ENCODE measurements at regions not wholly inside any gene's neighbourhood (a gene's known extent, or its start where the extent isn't known, plus 50 kb on each side); places are given as distances from the start of the nearest gene placed in this dataset.

DNA sequence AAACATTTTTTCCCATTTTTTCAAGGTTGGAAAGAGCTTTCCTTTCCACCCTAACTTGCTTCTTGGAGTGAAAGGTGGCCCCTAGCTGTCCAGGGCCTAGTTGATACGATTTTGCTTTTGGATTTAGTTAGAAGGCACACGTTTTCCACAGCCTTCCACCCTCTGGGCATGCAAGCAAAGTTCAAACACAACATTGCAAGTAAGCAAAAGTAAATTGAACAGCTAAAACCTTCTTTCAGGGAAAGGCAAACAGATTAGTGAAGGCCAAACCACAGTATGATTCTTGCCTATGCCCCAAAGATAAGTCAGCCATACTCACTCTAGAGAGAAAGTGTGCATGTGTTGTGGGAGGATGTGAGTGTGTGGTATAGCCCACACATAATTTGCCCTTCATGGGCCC, 273.7 kb upstream of the KLHL29 start:
- DNase-seq (ENCODE audit: extremely low spot score): no peak
- H3K4me3 ChIP-seq (ENCODE audit: low read depth, low read length): no peak overlapping the region
- WGBS: 68% methylated on average over 2 of the region's 2 CpGs
- no peak overlapping the region for H3K27ac ChIP-seq (ENCODE audit: low read depth)
- H3K4me1 ChIP-seq (ENCODE audit: insufficient read depth): no peaks in the 10 kb centered on the region
- H3K36me3 ChIP-seq (ENCODE audit: insufficient read depth): no peaks in the 10 kb centered on the region

DNA sequence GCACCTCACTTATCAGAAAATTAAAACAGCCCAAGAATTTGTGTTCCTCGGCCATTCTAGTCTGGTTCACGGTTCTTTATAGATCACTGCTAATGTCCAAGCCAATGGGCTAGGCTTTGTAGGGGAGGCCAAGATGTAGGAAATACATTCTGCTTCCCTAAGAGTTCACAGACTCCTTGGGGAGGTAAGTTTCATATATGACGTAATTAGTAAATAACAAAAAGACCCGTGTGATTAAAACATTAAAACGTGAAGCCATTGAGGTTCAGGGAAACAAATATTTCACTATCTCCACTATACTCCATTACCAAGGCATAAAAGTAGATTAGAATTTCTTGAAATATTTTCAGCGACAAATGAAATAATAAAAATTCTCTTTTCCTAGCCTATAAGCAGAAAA, 272.5 kb upstream of the KLHL29 start:
- no peak for DNase-seq (ENCODE audit: extremely low spot score)
- H3K4me1 ChIP-seq (ENCODE audit: insufficient read depth): no peaks in the 10 kb centered on the region
- H3K4me3 ChIP-seq (ENCODE audit: low read depth, low read length): no peak overlapping the region
- 95% methylated on average over 6 of the region's 6 CpGs for WGBS
- H3K36me3 ChIP-seq (ENCODE audit: insufficient read depth): no peaks in the 10 kb centered on the region
- H3K27ac ChIP-seq (ENCODE audit: low read depth): no peak overlapping the region

DNA sequence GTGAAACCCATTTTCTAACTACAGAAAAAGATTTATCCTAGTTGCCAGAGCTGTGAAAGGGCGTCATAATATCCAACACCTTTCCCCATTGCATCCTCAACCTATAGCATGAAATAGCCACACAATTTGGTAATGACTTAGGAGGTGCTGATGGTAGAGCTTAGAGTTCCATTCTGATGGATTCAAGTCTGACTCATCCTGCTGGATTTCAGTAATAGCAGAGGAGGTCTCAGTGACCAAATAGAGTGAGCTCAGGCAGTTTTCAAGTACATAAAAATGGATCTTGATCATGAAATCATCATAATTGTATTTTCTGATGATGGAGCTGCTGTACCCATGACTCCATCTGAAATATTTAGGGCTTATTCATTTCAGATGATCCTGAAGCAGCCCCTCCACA, 270.7 kb upstream of the KLHL29 start:
- Histone ChIP-seq H3K4me1 (ENCODE audit: insufficient read depth) (no peaks in the 10 kb centered on the region), H3K36me3 (ENCODE audit: insufficient read depth) (no peaks in the 10 kb centered on the region), H3K4me3 (ENCODE audit: low read depth, low read length) (no peak overlapping the region), H3K27ac (ENCODE audit: low read depth) (no peak overlapping the region)
- WGBS: 78% methylated on average over 1 of the region's 1 CpG
- DNase-seq (ENCODE audit: extremely low spot score): no peak

DNA sequence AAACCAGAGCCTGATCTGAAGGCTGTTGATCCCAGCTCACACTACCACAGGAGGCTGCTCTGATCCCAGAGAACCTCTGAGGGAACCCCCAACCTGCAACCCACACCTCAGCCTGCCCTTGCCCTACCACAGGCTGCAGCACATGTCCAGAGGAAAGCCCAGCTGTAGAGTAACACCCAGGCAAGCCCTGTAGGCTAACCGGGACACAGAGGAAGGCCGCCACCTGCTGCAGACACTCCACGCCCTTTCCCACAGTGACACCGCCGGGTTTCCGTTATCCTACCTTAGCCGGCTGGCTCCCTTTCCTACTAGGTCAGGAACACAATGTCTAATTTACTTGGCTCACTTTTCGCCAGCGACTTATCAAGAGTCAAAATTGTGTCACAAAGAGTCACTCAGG, 266.7 kb upstream of the KLHL29 start:
- H3K4me1 ChIP-seq (ENCODE audit: insufficient read depth): no peaks in the 10 kb centered on the region

DNA sequence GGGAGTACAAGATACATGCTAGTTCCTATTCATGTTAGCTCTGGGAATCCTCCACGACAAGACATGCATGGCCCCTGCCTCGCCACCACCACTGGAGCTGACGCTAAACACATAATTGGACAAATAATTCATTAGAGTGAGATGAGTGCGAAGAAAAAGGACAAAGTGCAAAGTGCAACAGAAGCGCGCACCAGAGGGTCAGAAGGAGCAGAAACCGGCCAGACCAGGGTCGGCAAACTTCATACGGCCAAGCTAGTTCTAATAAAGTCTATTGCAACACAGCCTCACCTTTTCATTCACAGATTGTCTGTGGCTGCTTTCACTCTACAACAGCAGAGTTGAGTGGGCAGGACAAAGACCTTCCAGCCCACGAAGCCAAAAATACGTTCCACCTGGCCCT, 266.1 kb upstream of the KLHL29 start:
- Histone ChIP-seq H3K27ac (ENCODE audit: low read depth) (no peak overlapping the region), H3K4me3 (ENCODE audit: low read depth, low read length) (no peak overlapping the region), H3K4me1 (ENCODE audit: insufficient read depth) (no peaks in the 10 kb centered on the region), H3K36me3 (ENCODE audit: insufficient read depth) (no peaks in the 10 kb centered on the region)
- DNase-seq (ENCODE audit: extremely low spot score): no peak
- WGBS: 94% methylated on average over 11 of the region's 11 CpGs

More for the DNA sequence above, 266.7 kb upstream of the KLHL29 start:
- H3K27ac ChIP-seq (ENCODE audit: low read depth): no peak overlapping the region
- 97% methylated on average over 9 of the region's 9 CpGs for WGBS
- no peak overlapping the region for H3K4me3 ChIP-seq (ENCODE audit: low read depth, low read length)
- no peaks in the 10 kb centered on the region for H3K36me3 ChIP-seq (ENCODE audit: insufficient read depth)
- DNase-seq (ENCODE audit: extremely low spot score): no peak

DNA sequence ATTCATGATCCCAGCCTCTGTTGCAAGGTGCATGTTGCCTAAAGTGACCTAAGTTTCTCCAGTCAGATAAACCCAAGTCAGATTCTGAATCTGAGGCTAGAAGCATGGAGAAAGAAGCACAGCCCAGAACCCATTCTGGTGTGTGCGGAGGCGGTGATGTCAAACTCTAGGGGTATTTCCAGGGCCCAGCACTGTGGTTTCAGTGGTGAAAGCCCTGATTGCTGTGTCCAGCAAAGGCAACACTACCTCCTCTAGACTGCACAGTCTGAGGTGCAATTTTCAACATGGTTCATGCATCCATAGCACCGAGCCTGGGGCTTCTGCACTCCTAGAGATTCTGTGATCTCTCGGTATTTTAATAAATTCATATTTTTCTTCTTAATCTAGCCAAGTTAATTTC, 264.8 kb upstream of the KLHL29 start:
- Histone ChIP-seq H3K27ac (ENCODE audit: low read depth) (no peak overlapping the region), H3K36me3 (ENCODE audit: insufficient read depth) (no peaks in the 10 kb centered on the region), H3K4me3 (ENCODE audit: low read depth, low read length) (no peak overlapping the region), H3K4me1 (ENCODE audit: insufficient read depth) (no peaks in the 10 kb centered on the region)
- WGBS: 96% methylated on average over 4 of the region's 4 CpGs
- DNase-seq (ENCODE audit: extremely low spot score): no peak

DNA sequence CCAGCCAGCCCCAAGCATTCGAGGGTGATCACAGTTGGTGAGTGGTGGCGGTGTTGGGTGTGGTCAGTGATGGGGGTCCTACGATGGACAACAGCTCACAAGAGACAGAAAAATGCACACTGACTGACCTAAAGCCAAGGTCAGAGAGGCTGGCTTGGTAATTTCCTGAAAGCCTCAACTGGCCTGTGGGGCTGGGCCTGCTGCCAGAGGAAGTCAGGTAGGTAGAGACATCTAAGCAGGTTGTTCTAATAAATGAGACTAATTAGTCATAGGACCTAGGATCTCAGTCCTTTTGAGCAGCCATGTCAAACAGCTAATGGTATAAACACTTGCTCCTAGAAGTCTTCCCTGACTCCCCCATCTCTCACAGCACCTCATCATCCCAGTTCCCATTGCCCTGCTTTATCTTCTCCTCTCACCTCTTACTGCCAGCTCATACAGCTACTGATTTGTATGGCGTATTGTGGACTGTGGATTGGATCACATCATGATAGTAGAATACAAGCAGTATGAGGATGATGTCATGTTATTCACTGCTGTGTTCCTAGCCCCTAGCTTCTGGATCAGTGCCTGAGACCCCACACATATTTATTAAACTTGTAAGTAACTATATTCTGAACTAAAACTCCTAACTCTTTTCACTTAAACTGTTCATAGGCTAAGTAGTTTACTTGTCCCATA, 262.9 kb upstream of the KLHL29 start:
- Histone ChIP-seq H3K36me3 (ENCODE audit: insufficient read depth) (no peaks in the 10 kb centered on the region), H3K27ac (ENCODE audit: low read depth) (no peak overlapping the region), H3K4me3 (ENCODE audit: low read depth, low read length) (no peak overlapping the region), H3K4me1 (ENCODE audit: insufficient read depth) (no peaks in the 10 kb centered on the region)
- no peak for DNase-seq (ENCODE audit: extremely low spot score)
- WGBS: 89% methylated on average over 4 of the region's 4 CpGs

DNA sequence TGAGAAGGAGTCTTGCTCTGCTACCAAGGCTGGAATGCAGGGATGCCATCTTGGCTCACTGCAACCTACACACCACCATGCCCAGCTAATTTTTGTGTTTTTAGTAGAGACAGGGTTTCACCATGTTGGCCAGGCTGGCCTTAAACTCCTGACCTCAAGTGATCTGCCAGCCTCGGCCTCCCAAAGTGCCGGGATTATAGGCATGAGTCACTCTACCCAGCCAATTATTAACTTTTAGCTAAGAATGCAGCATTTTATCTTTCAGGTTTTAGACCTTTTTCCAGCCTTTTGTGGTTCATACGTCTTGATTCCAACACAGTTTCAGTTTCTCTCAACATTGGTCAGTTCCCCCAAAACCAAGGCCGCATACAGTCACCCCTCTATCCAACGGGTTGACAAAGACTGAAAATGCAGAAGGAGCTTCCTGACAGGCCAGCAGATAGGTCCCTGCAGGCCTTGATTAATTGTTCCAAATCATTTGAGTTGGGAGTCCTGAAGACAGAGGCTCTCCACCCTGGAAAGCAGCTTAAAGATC, 262.2 kb upstream of the KLHL29 start:
- no peak for DNase-seq (ENCODE audit: extremely low spot score)
- WGBS: 86% methylated on average over 5 of the region's 5 CpGs
- Histone ChIP-seq H3K27ac (ENCODE audit: low read depth) (no peak overlapping the region), H3K36me3 (ENCODE audit: insufficient read depth) (no peaks in the 10 kb centered on the region), H3K4me1 (ENCODE audit: insufficient read depth) (no peaks in the 10 kb centered on the region), H3K4me3 (ENCODE audit: low read depth, low read length) (no peak overlapping the region)

DNA sequence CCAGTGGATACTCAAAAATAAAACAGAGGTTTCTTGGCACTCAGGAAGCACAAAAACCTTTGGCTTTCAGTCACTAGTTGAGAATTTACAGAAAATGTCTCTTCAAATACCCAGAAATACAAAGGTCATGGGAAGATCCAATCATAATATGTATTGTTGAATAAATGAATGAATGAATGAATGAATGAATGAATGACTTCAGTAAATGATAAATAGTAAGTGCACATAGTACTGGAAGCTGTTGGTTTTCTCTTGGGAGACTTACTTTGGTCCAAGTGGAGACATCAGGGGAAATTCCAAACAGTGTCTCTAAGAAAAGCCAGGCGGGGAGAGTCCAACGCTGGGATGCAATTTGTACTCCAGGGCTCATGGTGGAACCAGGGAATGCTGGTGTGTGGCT, 261.3 kb upstream of the KLHL29 start:
- Histone ChIP-seq H3K4me1 (ENCODE audit: insufficient read depth) (no peaks in the 10 kb centered on the region), H3K4me3 (ENCODE audit: low read depth, low read length) (no peak overlapping the region), H3K27ac (ENCODE audit: low read depth) (no peak overlapping the region), H3K36me3 (ENCODE audit: insufficient read depth) (no peaks in the 10 kb centered on the region)
- no peak for DNase-seq (ENCODE audit: extremely low spot score)
- 90% methylated on average over 2 of the region's 2 CpGs for WGBS

DNA sequence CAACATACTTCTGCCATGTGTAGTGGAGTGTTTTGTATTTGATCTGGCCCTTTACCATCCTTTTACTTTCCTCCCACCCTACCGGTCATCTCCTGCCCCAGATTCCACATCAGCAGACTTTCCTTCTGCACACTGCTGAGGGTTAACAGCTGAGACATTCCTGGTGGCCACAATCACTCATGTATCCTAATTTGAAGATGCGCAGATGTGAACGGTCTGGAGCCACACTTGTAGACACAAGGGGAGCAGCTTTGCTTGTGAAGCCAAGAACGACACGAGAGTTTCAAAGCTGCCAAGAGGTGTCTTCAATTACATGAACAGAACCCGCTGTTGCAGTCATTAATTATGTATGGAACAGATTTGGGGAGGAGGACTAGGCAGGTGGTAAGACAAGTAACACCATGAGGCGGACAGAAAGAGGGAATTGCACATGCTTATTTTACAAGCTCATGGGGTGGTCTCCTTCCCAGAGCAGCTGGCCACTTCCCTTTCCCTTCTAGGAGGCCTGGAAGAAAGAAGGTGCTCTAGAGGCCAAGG, 260.7 kb upstream of the KLHL29 start:
- no peak for DNase-seq (ENCODE audit: extremely low spot score)
- no peak overlapping the region for H3K4me3 ChIP-seq (ENCODE audit: low read depth, low read length)
- H3K36me3 ChIP-seq (ENCODE audit: insufficient read depth): no peaks in the 10 kb centered on the region
- H3K4me1 ChIP-seq (ENCODE audit: insufficient read depth): no peaks in the 10 kb centered on the region
- 79% methylated on average over 7 of the region's 7 CpGs for WGBS
- H3K27ac ChIP-seq (ENCODE audit: low read depth): no peak overlapping the region

DNA sequence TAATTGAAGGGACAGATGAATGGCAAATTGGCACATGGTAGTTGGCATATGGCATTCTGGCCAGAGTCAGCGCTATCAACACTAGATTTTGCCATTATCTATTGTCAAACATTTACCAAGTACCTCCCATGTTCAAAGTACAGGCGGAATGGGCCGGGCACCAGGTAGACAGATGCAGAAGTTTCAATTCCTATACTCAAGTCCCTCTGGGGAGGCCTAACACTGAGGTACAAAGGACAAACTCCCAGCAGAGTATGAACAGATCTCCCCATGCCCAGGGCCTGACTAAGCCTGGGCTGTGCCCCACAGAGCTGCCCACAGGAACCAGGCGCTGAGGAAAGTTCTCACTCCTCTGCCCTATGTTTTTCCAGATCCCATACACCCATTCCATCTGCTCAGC, 257.5 kb upstream of the KLHL29 start:
- Histone ChIP-seq H3K4me1 (ENCODE audit: insufficient read depth) (no peaks in the 10 kb centered on the region), H3K36me3 (ENCODE audit: insufficient read depth) (no peaks in the 10 kb centered on the region), H3K27ac (ENCODE audit: low read depth) (no peak overlapping the region), H3K4me3 (ENCODE audit: low read depth, low read length) (no peak overlapping the region)
- DNase-seq (ENCODE audit: extremely low spot score): no peak
- 73% methylated on average over 4 of the region's 4 CpGs for WGBS

DNA sequence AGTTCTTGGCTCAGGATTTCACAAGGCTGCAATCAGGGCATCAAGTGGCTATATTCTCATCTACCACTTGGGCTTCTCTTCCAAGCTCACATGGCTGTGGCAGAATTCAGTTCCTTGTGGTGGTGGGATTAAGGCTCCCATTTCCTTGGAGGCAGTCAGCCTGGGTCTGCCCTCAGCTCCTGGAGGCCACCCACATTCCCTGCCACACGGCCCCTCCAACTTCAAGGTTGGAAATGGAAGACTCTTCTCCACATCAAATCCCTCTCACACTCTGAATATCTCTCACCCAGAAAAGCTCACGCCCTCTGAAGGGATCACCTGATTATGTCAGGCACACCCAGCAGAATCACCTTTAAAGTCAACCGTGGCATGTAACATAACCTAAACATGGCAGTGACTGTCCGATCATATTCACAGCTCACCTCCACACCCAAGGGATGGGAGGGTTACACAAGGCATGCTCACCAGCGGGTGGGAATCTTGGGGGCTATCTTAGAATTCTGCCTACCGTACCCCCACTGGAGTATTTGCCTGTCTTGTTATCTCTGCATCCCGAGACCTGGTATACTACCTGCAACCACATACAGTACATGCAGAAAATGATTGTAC, 256.2 kb upstream of the KLHL29 start:
- H3K36me3 ChIP-seq (ENCODE audit: insufficient read depth): no peaks in the 10 kb centered on the region
- DNase-seq (ENCODE audit: extremely low spot score): no peak
- no peak overlapping the region for H3K27ac ChIP-seq (ENCODE audit: low read depth)
- 96% methylated on average over 7 of the region's 7 CpGs for WGBS
- no peaks in the 10 kb centered on the region for H3K4me1 ChIP-seq (ENCODE audit: insufficient read depth)
- H3K4me3 ChIP-seq (ENCODE audit: low read depth, low read length): no peak overlapping the region

DNA sequence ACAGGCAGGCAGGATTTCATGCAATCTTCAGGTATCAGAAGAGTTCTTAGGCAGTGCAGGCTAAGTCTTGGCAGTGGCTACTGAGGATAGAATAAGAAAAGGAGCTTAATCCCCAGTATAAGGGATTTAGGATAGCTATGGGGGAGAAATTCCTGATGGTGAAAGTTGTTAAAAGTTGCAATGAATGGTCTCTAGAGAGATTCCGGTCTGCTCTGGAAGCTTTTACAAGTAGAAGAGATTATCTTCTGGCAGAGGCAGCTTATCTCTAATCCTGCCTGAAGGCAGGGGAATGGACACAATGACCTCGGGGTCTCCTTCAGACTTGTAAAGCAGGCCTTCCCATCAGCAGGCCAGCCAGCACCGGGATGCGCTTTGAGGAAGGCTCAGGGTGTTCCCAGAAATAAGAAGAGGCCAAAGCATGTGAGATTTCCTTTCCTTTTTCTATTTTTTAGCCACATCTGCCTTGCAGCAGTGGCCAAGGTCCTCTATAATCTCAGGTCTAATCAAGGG, 253.9 kb upstream of the KLHL29 start:
- 46% methylated on average over 4 of the region's 4 CpGs for WGBS
- DNase-seq (ENCODE audit: extremely low spot score): no peak
- H3K4me3 ChIP-seq (ENCODE audit: low read depth, low read length): no peak overlapping the region
- no peaks in the 10 kb centered on the region for H3K36me3 ChIP-seq (ENCODE audit: insufficient read depth)
- no peak overlapping the region for H3K27ac ChIP-seq (ENCODE audit: low read depth)
- H3K4me1 ChIP-seq (ENCODE audit: insufficient read depth): no peaks in the 10 kb centered on the region

DNA sequence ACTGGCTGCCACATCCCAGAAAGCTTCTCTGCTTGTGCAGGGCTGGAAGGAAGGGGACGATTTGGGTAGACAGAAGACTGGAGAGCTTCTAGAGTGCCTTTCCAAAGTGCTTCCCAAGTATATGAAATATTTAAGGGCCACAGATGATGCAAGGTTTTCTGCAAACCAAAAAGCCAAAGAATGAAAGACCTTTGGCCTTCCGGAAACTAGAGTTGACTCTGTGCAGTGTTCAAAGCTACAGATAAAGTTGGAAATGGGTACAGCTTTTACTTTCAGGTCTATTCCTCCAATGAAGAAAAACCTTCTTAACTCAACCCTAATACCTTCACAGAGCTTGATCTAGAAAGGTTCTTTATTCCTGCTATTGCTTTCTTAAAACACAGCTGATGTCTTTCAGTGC, 253.0 kb upstream of the KLHL29 start:
- no peak for DNase-seq (ENCODE audit: extremely low spot score)
- Histone ChIP-seq H3K27ac (ENCODE audit: low read depth) (no peak overlapping the region), H3K4me3 (ENCODE audit: low read depth, low read length) (no peak overlapping the region), H3K36me3 (ENCODE audit: insufficient read depth) (no peaks in the 10 kb centered on the region), H3K4me1 (ENCODE audit: insufficient read depth) (no peaks in the 10 kb centered on the region)
- WGBS: 94% methylated on average over 2 of the region's 2 CpGs

Data from urinary bladder (tissue), 3 donors.